Kidney (tissue), 13 donors: ENCODE measurements at regions not wholly inside any gene's neighbourhood (a gene's known extent, or its start where the extent isn't known, plus 50 kb on each side); places are given as distances from the start of the nearest gene placed in this dataset.

Experiments used
- DNase-seq, 5 donors: peaks; one replicate each; pipeline ENCODE4 v3.0.0-alpha.2; 2013 to 2020
- FAIRE-seq: peaks from 2 replicates; lab custom pipeline; 2012; peaks lifted over from hg19 to GRCh38; lab: Jason Lieb, UNC
- H3K27ac ChIP-seq, 2 donors: one replicate each; pipeline ENCODE4 v1.7.0; 2013; ENCODE audit warnings: low read depth in 2 of 2, low read length in 2 of 2, inconsistent platforms in 1 of 2
- H3K27me3 ChIP-seq: one replicate; pipeline ENCODE4 v1.7.1; 2013; ENCODE audit warnings: low read length, inconsistent platforms; ENCODE audit not compliant: control insufficient read depth, insufficient read depth
- H3K36me3 ChIP-seq, 3 donors: one replicate each; pipeline versions ENCODE4 v1.7.0 to v1.7.1; 2013; ENCODE audit warnings: low read length in 3 of 3, control low read depth in 1 of 3, inconsistent platforms in 1 of 3; ENCODE audit not compliant: insufficient read depth in 3 of 3, control insufficient read depth in 2 of 3
- H3K4me1 ChIP-seq, 3 donors: one replicate each; pipeline versions ENCODE4 v1.7.0 to v1.7.1; 2013; ENCODE audit warnings: low read length in 3 of 3, inconsistent platforms in 1 of 3, low read depth in 1 of 3; ENCODE audit not compliant: control insufficient read depth in 2 of 3, insufficient read depth in 2 of 3
- H3K4me3 ChIP-seq, 3 donors: one replicate each; pipeline versions ENCODE4 v1.7.0 to v1.8.1; 2013; ENCODE audit warnings: low read length in 3 of 3, control low read depth in 1 of 3, inconsistent platforms in 1 of 3
- H3K9ac ChIP-seq, 3 donors: one replicate each; pipeline versions ENCODE4 v1.7.0 to v1.7.1; 2013; ENCODE audit warnings: low read length in 3 of 3, control low read depth in 1 of 3, inconsistent platforms in 1 of 3
- H3K9me3 ChIP-seq, 3 donors: one replicate each; pipeline versions ENCODE4 v1.7.0 to v1.7.1; 2013; ENCODE audit warnings: low read length in 3 of 3, control low read depth in 1 of 3, inconsistent platforms in 1 of 3; ENCODE audit not compliant: control insufficient read depth in 2 of 3, insufficient read depth in 1 of 3
- CTCF ChIP-seq: IDR thresholded peaks from 3 replicates; pipeline ENCODE4 v1.5.1; 2012; ENCODE audit warnings: mild to moderate bottlenecking, moderate library complexity, borderline replicate concordance; ENCODE audit not compliant: insufficient read depth; ENCODE audit errors: extremely low read depth
- intact Hi-C: fragments of 100-400 bp; cut with DNase I; formaldehyde crosslinking; loops from one replicate; pipeline ENCODE4 v1.11.1; 2022
- donor health status: control.
- donor health status: control.
- donor health status: control.
- donor health status: control.
- donor health status: control.
- donor health status: DM: yes; HTN: yes; CAD: no.
- donor health status: Normal renal cell carcinoma (clear cell type).

- intact Hi-C loops, result no loop called here
- peak; percentile 85 to 94 (median 92) for DNase-seq
- peak; percentile 73 for TF ChIP-seq CTCF
- H3K27me3 ChIP-seq, result no peaks in the 10 kb centered on the region
- no peaks in the 10 kb centered on the region for H3K36me3 ChIP-seq
- no peak overlapping the region for H3K4me3 ChIP-seq
- H3K9me3 ChIP-seq, result no peaks in the 10 kb centered on the region
- peaks cover 2 to 18% (median 18%) of the 10 kb centered on the region in 3 donors for H3K4me1 ChIP-seq
- peak overlapping the region in 1 of 2 donors; percentile 10 for H3K27ac ChIP-seq
- no peak for FAIRE-seq
- no peak overlapping the region for H3K9ac ChIP-seq
Measured at GRCh38 chr15:69523010-69524001, 70.7 kb downstream of the RPLP1 start.

GRCh38 chr15:69524296-69524695 lies 71.7 kb downstream of the RPLP1 start:
- H3K27ac ChIP-seq, result peak overlapping the region; percentile 9 to 10
- H3K27me3 ChIP-seq, result no peaks in the 10 kb centered on the region
- no peak for FAIRE-seq
- H3K9me3 ChIP-seq, result no peaks in the 10 kb centered on the region
- intact Hi-C loops, result no loop called here
- no peak overlapping the region for H3K9ac ChIP-seq
- no peak overlapping the region for H3K4me3 ChIP-seq
- H3K4me1 ChIP-seq, result peaks cover 2 to 18% (median 18%) of the 10 kb centered on the region in 3 donors
- no peaks in the 10 kb centered on the region for H3K36me3 ChIP-seq
- no peak for TF ChIP-seq CTCF
- peak in 4 of 5 donors; percentile 52 to 71 (median 61) for DNase-seq

- FAIRE-seq, result no peak
- no peak for TF ChIP-seq CTCF
- Histone ChIP-seq H3K4me1 (peaks cover 2 to 18% (median 18%) of the 10 kb centered on the region in 3 donors), H3K4me3 (no peak overlapping the region), H3K27me3 (no peaks in the 10 kb centered on the region), H3K9me3 (no peaks in the 10 kb centered on the region), H3K27ac (no peak overlapping the region), H3K36me3 (no peaks in the 10 kb centered on the region), H3K9ac (no peak overlapping the region)
- peak in 1 of 5 donors; percentile 28 for DNase-seq
- intact Hi-C loops, result no loop called here
Measured at GRCh38 chr15:69524814-69525213, 72.2 kb downstream of the RPLP1 start.
